ENCODE measurements at regions not wholly inside any gene's neighbourhood (a gene's known extent, or its start where the extent isn't known, plus 50 kb on each side); places are given as distances from the start of the nearest gene placed in this dataset.
"Not testable (repeated sequence)": the region's sequence is repeated elsewhere in the genome, so short reads cannot be mapped to it uniquely, and the experiment has no call there.

- DNase-seq (no peak), ATAC-seq (ENCODE audit: insufficient read depth, low read depth) (no peak)
- Histone ChIP-seq H2AFZ (ENCODE audit: low read depth, low read length) (no peak overlapping the region), H3K27me3 (ENCODE audit: insufficient read depth, low read length, poor library complexity) (no peaks in the 10 kb centered on the region), H3K9me3 (ENCODE audit: insufficient read depth, low read length, severe bottlenecking) (no peaks in the 10 kb centered on the region), H3K27ac (ENCODE audit: low read length) (no peak overlapping the region), H3K9ac (ENCODE audit: low read depth, low read length) (no peak overlapping the region), H3K36me3 (ENCODE audit: insufficient read depth, low read length) (no peaks in the 10 kb centered on the region), H4K20me1 (ENCODE audit: insufficient read depth, low read length) (no peaks in the 10 kb centered on the region), H3K4me1 (ENCODE audit: insufficient read depth, low read length) (no peaks in the 10 kb centered on the region), H3K4me3 (ENCODE audit: low read depth in 1 of 2, low read length in 2 of 2) (no peak overlapping the region), H3K4me2 (ENCODE audit: insufficient read depth, low read length) (no peak overlapping the region), H3K79me2 (ENCODE audit: insufficient read depth, low read length) (no peaks in the 10 kb centered on the region)
- TF ChIP-seq EZH2 (IDR thresholded peaks at IDR 0.05; ENCODE audit: borderline replicate concordance, low read depth, low read length, severe bottlenecking): no peak
- TF ChIP-seq, protein P1, sequence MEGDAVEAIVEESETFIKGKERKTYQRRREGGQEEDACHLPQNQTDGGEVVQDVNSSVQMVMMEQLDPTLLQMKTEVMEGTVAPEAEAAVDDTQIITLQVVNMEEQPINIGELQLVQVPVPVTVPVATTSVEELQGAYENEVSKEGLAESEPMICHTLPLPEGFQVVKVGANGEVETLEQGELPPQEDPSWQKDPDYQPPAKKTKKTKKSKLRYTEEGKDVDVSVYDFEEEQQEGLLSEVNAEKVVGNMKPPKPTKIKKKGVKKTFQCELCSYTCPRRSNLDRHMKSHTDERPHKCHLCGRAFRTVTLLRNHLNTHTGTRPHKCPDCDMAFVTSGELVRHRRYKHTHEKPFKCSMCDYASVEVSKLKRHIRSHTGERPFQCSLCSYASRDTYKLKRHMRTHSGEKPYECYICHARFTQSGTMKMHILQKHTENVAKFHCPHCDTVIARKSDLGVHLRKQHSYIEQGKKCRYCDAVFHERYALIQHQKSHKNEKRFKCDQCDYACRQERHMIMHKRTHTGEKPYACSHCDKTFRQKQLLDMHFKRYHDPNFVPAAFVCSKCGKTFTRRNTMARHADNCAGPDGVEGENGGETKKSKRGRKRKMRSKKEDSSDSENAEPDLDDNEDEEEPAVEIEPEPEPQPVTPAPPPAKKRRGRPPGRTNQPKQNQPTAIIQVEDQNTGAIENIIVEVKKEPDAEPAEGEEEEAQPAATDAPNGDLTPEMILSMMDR (IDR thresholded peaks at IDR 0.05; ENCODE audit: borderline replicate concordance, extremely low read depth, low read length, poor library complexity, severe bottlenecking): no peak
Measured at GRCh38 chrX:112931900-112932299, 91.3 kb upstream of the AMOT start.

GRCh38 chrX:112931478-112931877 is 90.8 kb upstream of the AMOT start:
- H2AFZ ChIP-seq (ENCODE audit: low read depth, low read length): no peak overlapping the region

GRCh38 chrX:112923381-112923780 is 82.8 kb upstream of the AMOT start:
- H3K79me2 ChIP-seq (ENCODE audit: insufficient read depth, low read length); H3K27me3 ChIP-seq (ENCODE audit: insufficient read depth, low read length, poor library complexity); ATAC-seq (ENCODE audit: insufficient read depth, low read depth); H3K4me2 ChIP-seq (ENCODE audit: insufficient read depth, low read length); H3K4me3 ChIP-seq (ENCODE audit: low read depth in 1 of 2, low read length in 2 of 2); H4K20me1 ChIP-seq (ENCODE audit: insufficient read depth, low read length); H3K4me1 ChIP-seq (ENCODE audit: insufficient read depth, low read length); H3K36me3 ChIP-seq (ENCODE audit: insufficient read depth, low read length); H3K9me3 ChIP-seq (ENCODE audit: insufficient read depth, low read length, severe bottlenecking); H3K27ac ChIP-seq (ENCODE audit: low read length); DNase-seq; H2AFZ ChIP-seq (ENCODE audit: low read depth, low read length); H3K9ac ChIP-seq (ENCODE audit: low read depth, low read length): not testable (repeated sequence)

More at GRCh38 chrX:112931478-112931877, 90.8 kb upstream of the AMOT start:
- Histone ChIP-seq H3K27ac (ENCODE audit: low read length) (no peak overlapping the region), H3K4me2 (ENCODE audit: insufficient read depth, low read length) (no peak overlapping the region), H3K9ac (ENCODE audit: low read depth, low read length) (no peak overlapping the region), H3K79me2 (ENCODE audit: insufficient read depth, low read length) (no peaks in the 10 kb centered on the region), H3K4me3 (ENCODE audit: low read depth in 1 of 2, low read length in 2 of 2) (no peak overlapping the region), H3K27me3 (ENCODE audit: insufficient read depth, low read length, poor library complexity) (no peaks in the 10 kb centered on the region), H4K20me1 (ENCODE audit: insufficient read depth, low read length) (no peaks in the 10 kb centered on the region), H3K9me3 (ENCODE audit: insufficient read depth, low read length, severe bottlenecking) (no peaks in the 10 kb centered on the region), H3K4me1 (ENCODE audit: insufficient read depth, low read length) (no peaks in the 10 kb centered on the region), H3K36me3 (ENCODE audit: insufficient read depth, low read length) (no peaks in the 10 kb centered on the region)
- TF ChIP-seq, protein P1 (IDR thresholded peaks at IDR 0.05; ENCODE audit: borderline replicate concordance, extremely low read depth, low read length, poor library complexity, severe bottlenecking): no peak
- no peak for TF ChIP-seq EZH2 (IDR thresholded peaks at IDR 0.05; ENCODE audit: borderline replicate concordance, low read depth, low read length, severe bottlenecking)
- DNase-seq (no peak), ATAC-seq (ENCODE audit: insufficient read depth, low read depth) (no peak)

- no peak for DNase-seq
Measured at GRCh38 chrX:112913807-112914206, 73.2 kb upstream of the AMOT start.

More at GRCh38 chrX:112913807-112914206, 73.2 kb upstream of the AMOT start:
- Histone ChIP-seq H3K36me3 (ENCODE audit: insufficient read depth, low read length) (no peaks in the 10 kb centered on the region), H4K20me1 (ENCODE audit: insufficient read depth, low read length) (no peaks in the 10 kb centered on the region), H3K27me3 (ENCODE audit: insufficient read depth, low read length, poor library complexity) (no peaks in the 10 kb centered on the region), H3K9me3 (ENCODE audit: insufficient read depth, low read length, severe bottlenecking) (no peaks in the 10 kb centered on the region), H3K79me2 (ENCODE audit: insufficient read depth, low read length) (no peaks in the 10 kb centered on the region), H3K27ac (ENCODE audit: low read length) (no peak overlapping the region), H3K4me2 (ENCODE audit: insufficient read depth, low read length) (no peak overlapping the region), H3K4me1 (ENCODE audit: insufficient read depth, low read length) (no peaks in the 10 kb centered on the region), H2AFZ (ENCODE audit: low read depth, low read length) (no peak overlapping the region), H3K4me3 (ENCODE audit: low read depth in 1 of 2, low read length in 2 of 2) (no peak overlapping the region), H3K9ac (ENCODE audit: low read depth, low read length) (no peak overlapping the region)
- TF ChIP-seq, protein P1 (IDR thresholded peaks at IDR 0.05; ENCODE audit: borderline replicate concordance, extremely low read depth, low read length, poor library complexity, severe bottlenecking): no peak
- TF ChIP-seq EZH2 (IDR thresholded peaks at IDR 0.05; ENCODE audit: borderline replicate concordance, low read depth, low read length, severe bottlenecking): no peak
- ATAC-seq (ENCODE audit: insufficient read depth, low read depth): no peak

Measured in DND-41 (cell line).